A172 (cell line): ENCODE measurements at regions not wholly inside any gene's neighbourhood (a gene's known extent, or its start where the extent isn't known, plus 50 kb on each side); places are given as distances from the start of the nearest gene placed in this dataset.

Experiments
- DNase-seq: peaks from one replicate; pipeline ENCODE4 v3.0.0-alpha.2; 2015; ENCODE audit warnings: low spot score

DNA sequence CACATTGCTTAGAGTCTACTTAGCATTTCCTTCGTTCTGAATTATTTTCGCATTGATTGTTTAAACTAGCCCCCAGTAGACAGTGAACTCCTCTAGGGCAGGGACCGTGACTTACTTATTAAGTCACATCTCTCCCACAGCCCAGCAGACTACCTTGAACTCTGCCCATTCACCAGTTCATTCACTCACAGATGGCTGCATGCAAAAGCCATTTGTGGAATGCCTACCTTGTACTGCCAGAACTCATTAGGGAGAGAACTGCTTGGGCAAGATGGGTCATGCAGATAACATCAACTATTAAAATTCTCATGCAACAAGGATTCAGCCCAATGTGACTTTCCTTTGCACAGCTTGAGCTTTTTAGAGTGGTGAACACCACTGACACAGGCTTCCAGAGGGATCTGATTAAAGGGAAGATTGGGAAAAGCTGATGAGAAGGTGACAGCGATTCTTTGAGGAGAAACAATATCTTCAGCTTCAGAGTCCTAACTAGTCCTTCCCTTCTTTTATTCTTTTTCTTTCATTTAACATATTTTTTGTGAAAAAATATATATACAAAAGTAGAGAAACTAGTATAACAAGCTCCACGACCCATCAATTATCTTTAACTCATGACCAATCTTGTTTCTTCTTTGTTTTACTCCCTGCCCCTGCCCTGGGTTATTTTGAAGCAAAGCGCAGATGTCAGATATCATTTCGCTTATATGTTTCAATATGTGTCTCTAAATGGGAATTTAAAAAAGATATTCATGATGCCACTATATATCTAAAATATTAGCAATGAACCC lies 273.9 kb downstream of the CDC5L start:
- peak; percentile 73 for DNase-seq

DNA sequence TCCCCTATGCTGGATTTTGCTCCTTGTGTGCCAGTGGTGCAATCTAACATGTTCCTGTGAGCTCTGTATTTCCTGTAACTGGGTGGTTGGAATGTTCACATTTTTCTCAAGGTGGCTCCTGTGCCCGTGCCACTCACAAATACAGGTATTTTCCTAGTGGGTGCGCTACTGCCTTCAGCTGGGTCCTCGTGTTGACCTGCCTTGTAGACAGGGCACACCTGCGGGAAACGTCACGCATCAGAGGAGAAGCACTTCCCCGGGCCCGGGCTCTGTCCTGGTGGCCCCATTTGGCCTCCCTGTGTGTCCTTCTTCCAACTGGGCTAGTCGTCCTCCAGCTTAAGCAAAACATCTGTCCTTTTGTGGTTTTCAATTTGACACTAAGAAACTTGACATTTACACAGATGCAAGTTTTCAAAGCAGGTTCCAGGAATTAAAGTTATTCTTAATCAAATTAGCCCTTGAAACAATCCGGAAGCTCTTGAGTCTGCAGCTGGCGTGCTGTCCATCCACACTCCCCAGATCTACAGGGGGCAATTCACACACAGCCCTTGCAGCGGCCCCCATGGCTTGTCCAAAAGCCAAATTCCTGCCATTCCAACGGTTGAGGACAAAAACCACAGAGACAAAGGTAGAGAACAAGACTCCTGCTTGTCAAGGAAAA lies 275.1 kb downstream of the CDC5L start:
- DNase-seq: peak; percentile 80

DNA sequence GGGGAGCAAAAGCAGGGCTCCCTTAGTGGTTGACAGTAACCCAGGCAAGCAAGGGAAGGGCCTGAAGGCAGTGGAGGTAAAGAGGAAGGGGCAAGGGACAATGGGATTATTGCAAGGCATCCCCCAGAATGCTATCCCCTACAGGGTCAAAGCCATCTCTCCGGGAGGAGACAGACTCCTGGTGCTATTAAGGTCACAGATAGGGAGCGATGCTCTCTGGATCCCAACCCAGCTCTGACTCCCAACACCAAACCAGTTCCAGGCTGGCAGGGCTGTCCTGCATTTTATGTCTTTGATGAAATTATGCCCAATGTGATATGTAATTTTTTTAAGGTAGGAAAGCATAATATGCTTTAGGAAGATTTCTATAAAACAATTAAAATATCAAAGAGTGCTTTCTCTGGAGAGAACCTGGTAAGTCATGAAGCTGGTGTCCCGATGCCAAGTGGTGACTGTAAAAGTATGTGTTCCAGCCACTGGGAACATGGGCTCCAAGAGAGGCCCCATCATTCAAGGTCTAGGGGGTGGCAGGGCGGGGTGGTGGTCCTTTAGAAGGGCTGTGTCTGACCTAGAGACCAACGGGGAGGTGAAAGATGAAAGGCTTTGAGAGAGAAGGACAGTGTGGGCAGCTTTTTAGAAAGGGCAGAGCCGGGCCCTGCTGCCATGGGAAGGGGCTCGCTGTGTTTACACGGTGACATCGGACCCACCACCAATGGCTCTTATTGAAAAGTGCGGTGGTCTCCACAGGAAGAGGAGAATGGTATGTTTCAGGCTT lies 276.5 kb downstream of the CDC5L start:
- no peak for DNase-seq

DNA sequence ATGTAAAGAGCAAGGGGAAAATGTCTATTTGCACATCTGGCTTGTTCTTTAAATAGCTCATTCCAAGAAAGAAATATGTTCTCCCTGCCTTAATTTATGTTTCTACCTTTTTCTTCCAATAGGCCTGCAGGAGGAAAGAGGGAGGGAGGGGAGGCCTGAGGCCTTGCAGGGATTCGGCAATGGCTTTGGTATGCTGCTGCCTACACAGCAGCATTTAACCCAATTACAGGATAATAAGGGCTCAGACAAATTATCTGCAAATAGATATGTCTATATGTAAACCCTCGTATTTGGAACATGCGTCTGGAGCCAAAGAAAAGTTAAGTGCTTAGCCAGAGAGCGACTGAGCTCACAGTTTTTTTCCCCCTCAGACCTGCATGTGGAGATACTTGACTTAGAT lies 277.2 kb downstream of the CDC5L start:
- no peak for DNase-seq

DNA sequence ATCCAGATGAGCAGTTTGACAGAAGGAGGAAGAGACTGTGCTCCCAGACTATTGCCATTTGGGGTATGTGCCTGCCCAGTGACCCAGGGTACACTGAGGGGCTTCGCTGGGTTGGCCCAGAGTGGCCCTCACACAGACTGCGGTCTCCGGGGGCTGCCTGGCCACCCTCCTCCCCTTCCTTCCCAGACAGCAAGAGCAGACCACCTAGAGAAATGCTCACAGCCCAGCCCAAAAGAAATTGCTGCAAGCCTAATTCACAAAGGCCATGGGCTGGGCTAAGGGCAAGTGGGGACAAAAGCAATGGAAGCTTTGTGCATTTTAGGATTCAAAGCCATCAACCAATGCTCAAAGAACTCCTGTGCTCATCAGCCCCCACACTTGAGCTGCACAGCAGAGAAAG lies 277.6 kb downstream of the CDC5L start:
- no peak for DNase-seq

DNA sequence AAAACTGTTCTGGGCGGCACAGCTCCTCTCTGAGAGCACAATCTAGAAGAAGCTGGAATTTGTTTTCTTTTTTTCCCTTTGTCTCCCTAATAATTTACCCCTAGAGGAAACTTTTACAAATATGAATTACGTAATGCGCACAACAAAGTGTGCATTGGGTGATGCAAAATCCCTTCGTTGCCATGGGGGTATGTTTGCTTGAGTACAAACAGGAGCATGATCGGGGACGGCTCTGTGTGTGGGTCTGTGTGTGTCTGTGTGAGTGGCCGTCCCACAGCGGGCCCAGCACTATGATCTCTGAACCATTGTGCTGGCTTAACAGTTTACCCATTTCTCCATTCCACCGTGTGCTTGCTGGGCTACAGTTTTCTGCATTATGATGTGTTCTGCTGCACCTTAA lies 278.2 kb downstream of the CDC5L start:
- DNase-seq: no peak

DNA sequence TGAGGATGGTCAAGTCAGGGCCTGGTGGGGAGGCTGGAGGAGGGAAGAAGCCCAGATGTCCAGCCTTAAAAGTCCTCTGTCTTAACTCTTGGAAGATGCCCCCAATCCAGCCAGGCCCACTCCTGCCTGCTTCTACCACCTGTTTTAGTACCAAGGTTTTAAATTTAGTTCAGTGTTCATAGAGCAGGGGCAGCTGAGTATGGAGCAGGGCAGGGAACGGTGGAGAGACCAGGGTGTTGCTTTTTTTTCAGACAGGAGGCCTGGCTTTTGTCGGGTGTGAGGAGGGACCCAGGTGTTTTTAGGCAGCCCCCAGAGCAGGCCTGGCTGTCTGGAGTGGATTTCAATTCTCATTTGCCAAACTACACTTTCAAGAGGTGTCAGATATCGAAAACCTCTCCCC lies 278.8 kb downstream of the CDC5L start:
- no peak for DNase-seq

DNA sequence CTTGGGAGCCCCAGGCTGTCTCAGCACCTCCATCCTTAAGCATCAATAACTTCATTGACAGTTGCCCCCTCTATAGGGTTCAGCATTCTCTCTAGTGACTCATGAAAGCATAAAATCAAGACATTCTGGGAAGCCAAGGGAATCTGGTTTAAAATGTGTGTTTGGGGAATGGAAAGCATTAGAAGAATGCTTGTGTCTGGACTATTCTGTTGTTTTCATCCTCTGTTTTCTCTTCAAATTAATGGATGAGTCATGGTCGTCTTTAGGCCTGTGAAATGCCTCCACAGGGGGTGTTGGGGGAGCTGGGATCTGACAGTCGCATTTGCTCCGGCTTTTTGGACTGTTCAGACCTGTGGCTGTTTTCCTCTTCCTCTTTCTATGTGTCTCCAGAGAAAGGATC lies 279.7 kb downstream of the CDC5L start:
- peak; percentile 94 for DNase-seq

DNA sequence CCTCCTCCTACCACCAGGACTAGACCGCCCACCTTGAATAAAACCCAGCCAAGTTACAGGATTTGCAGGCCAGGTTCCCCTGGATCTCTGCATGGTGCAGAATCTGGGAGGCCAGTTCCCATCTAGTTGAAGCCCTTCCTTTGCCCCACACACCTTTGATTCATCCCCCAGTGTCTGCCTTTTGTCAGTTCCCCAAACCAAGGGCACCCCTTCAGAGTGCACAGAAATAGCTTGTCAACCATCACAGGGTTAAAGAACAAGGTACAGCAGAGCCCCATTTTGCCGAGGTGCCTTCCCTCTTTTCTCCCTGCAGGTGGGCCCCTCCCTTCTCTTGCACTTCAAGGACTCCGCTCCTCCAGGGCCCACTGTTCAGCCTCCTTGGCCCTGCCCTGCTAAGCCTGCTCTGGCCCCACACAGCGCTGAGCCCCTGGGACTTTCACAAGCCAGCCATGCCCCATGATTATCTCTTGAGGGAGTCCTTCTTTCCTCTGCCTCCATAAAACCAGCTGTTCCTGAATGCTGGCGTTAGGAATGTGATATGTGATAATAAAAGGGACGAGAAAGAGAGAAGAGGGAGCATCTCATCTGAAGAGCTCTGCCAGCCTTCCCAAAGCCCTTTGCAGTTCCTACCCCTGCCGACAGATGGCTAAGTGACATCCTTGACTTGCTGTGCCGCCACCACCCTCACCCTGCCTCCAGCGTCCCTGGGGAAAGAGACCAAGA lies 280.3 kb downstream of the CDC5L start:
- DNase-seq: no peak

DNA sequence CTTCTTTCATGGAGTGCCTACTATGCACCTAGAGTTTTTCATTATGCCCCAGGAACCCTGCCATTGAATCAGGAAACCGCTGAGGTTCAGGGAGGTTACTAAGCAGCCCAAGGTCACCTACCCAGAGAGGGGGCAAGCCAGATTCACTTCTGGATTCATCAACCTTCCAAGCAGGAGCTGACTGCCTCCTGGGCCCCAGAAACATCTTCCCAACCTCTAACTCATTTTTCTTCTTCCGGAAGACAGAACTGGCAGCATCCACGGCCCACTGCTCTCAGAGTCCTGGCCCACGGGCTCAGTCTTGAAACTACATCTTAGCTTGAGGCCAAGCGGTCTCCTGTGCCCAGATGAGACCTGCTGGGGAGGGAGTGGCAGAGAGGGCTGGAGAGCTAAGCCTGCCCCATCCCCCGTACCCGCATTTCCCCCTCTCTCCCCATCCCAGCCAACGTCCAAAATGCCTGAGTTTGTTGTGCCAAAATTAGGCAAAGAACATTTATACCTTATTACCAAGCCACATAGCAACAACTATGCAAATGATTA lies 281.0 kb downstream of the CDC5L start:
- DNase-seq: no peak

DNA sequence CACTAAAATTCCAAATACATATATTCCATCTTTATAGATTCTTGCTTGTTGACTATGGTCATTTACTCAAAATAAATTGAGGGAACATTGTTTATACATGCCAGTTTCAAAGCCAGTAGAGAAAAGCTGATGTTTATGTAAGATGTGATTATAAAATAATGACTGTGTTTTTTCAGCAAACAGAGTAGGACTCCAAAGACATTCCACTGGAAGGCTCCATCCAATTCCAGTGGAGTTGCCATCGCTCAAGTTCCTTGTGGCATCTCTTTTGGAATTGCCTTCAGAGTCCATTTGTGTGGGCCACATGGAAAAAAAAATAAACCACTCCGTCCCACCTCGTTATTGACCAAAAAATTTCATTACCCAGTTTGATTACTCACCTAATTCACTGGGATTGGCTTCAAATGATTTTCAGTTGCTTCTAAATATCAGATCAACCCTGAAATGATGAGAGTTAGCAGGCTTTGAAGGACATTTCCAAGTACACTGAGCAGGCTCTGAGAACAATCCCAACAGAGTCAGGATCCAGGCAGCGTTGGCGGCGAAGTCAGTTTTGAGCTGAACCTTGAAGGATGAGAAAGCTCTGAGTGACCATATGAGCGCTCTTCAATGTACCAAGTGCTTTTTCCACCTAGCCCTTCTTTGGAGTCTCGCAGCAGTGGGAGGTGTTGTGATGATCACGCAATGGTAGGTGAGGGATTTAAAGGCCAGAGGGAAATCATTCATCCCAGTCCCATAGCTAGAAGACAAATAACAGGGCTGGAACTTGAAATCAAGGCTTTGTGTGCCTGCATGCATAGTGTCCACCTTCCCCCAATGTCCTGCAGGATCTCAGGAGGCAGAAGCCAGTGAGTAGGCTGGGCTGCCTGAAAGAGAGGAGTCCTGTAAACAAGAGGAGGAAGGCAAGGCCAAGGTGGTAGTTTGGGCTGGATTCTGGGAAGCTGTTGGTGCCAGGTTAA lies 281.7 kb downstream of the CDC5L start:
- no peak for DNase-seq

DNA sequence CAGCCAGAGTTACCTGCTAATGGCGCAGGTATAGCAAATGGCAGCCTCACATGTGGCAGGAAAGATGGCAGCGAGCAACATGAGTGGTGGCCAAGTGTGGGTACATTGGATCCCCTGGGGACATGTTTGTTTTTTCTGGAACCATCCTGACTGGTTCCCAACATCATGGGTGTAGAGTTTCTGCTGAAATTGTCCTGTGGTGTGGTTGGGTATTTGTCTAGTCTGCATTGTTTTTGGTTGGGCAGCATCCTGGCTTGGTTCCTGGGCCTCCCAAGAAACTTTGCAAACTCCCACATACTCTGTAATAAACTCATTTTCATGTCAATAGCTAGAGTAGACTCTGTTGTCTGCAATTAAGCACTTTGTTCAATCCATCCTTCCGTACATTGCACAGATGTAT lies 282.6 kb downstream of the CDC5L start:
- no peak for DNase-seq

DNA sequence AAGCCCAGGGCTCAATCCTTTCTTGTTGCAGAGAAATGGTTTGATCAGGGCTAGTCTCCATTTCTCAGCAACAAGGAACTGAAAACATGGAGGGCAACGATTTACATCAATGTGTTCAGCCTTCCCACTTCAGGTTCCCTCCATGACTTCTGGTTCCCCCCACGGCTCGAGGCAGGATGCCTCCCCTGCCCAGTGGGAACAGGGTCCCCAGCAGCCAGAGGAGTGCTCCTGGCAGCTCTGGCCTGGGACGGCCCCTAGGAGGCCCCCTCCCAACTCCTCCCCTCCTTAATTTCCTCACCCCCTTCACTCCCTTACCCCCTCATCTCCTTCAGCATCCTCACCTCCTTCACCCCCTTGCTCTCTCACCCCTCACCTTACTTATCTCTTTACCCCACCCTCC lies 283.8 kb downstream of the CDC5L start:
- DNase-seq: no peak

DNA sequence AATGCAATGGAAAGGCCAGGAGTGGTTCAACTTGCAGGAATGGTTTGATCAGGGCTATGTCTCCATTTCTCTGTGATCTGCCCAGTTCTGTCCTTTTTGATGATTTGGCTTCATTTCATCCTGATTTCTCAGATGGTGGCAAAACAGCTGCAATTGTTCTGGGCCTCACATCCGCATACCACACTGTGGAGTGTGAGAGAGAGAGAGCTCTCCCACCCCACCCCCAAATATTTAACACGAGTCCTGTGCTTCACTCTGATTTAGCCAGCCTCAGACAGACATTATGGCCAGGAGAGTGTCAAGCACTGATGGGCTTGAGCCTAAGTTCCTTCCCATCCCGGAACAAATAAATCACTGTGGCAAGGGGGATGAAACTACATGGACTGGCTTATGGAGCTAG lies 284.6 kb downstream of the CDC5L start:
- DNase-seq: no peak

DNA sequence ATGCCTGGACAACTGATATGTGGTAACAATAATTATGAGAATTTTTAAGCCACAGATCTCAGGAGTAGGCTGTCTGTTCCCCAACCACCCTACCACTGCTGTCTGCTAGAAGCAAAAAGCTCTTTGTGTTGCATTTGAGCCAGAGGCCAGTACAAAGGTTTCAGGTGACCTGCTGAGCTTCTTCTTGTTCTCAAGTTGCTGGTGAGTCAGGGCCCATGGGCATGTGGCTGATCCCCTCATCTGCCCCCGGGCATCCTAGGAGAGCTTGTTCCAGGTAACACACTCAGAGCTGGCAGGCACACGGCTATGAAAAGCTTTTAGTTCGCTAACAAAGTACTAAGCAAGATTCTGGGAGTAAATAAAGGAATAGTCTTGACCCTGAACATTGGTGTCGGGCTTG lies 285.3 kb downstream of the CDC5L start:
- no peak for DNase-seq

DNA sequence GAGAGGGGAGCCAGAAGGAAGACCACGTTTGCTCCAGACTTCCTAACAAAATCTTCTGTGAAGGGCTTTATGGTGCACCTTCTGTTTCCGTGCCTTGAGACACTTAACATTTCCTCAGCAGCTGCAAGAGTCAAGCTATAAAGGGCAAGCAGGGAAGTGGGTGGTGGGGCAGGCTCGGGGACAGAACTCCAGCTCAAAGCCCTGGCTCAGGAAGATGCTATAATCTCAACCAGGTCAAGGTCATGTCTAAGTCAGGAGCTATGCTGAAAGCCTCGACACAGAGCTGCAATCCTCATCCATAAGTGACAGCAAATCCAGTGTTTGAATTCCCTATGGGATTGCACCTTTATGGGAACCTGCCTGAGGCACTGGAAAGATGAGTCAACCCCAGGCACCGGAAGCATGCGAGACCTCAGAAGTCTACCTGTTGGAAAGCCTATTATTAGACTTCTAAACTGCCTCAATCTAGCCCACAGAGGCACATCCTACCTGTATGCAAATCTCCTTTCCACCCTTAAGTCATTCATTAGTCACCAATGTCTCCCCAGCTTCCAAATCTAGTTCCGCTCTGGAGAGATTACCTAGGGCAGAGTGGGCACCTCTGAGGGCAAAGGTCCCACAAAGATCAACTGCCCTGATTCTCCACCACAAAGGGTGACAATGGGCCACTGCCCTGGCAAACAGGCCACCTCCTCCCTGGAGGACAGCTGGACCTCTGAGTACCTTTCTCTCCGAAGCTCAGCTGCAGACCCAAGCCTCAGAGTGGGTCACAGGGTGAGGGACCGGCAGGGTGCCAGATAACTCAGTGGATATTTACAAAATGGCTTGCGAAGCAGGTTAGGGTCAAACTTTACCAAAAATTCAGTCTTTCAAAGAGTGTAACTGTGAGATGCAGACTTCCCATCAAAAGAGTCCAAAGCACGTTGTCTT lies 287.0 kb downstream of the CDC5L start:
- DNase-seq: no peak

DNA sequence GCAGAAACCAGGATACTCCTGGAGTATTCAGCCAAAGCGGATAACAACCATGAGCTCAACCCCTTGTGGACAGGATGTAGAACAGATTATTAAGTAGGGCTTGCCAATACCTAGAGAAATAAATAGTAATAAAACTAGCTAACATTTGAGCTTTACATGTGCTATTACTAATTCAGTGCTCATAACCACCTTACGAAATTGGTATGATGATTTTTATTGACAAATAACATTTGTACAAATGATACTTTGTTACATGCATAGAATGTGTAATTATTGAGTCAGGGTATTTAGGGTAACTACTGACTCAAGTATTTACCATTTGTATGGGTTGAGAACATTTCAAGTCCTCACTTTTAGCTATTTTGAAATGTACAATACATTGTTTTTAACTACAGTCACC lies 287.9 kb downstream of the CDC5L start:
- DNase-seq: no peak

DNA sequence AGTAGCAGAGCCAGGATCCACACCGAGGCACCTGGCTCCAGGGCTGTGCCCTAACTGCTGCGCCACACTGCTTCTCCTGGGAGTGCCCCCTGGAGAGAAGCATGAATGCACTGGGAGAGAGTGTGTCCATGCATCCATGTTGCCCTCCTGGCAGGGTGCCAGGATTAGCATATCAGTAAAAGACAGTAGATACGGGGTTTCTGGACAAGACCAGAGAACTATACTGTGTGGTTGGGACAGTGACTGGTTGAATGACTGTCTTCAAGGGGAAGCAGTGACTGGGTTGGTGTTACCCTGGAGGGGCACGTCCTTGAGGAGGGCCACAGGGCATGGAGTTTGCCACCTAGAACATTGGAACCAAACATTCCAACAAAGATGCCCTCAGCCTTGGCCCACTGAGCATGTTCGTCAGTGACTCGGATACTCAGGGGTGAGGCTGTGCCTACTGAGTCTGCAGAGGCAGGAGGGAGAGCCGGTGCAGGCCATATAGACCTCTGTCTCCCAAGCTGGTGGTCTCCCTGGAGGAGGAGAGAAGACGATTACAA lies 288.8 kb downstream of the CDC5L start:
- DNase-seq: no peak

DNA sequence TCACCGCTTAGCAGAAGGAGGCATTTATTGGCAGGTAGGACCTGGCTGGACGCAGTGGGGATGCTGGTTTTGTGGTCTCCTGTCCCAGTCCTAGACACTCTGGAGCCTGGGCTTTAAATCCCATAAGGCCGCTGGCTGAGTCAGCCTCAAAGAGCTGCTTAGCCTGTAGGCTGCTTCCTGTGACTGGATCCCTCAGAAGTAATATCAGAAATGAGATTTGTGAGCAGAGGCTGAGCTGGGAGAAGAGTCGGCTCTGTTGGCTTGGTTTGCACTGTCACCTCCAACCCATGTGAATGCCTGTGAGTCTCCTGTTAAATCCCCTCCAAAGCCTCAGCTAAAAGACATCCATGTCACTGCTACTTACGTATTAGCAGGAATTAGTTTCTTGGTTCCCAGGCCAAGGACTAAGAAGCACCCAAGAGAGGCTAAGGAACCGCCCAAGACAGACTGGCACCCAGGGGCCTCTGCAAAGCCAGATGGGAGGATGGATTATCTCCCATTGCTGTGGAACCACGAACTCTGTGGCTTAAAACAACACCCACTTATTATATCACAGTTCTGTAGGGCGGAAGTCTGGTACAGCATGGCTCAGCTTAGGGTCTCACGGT lies 289.4 kb downstream of the CDC5L start:
- DNase-seq: no peak
